Bronchial epithelial cell (primary cell): ENCODE measurements at regions not wholly inside any gene's neighbourhood (a gene's known extent, or its start where the extent isn't known, plus 50 kb on each side); places are given as distances from the start of the nearest gene placed in this dataset.

ENCODE experiments used
- DNase-seq: peaks from one replicate; pipeline ENCODE4 v3.0.0-alpha.2; 2010; ENCODE audit warnings: low read depth
- FAIRE-seq: peaks from 2 replicates; lab custom pipeline; 2011; peaks lifted over from hg19 to GRCh38; lab: Jason Lieb, UNC
- H3K27me3 ChIP-seq: 2 replicates; pipeline ENCODE4 v1.5.1; 2011; ENCODE audit warnings: low read length; ENCODE audit not compliant: control insufficient read depth, insufficient read depth
- H3K36me3 ChIP-seq: 2 replicates; pipeline ENCODE4 v1.5.1; 2011; ENCODE audit warnings: low read length; ENCODE audit not compliant: control insufficient read depth, insufficient read depth
- H3K4me3 ChIP-seq: 2 replicates; pipeline ENCODE4 v1.5.1; 2011; ENCODE audit warnings: mild to moderate bottlenecking, low read depth, low read length, control low read depth
- TF ChIP-seq, protein P1 (sequence below): IDR thresholded peaks from 2 replicates; pipeline ENCODE4 v1.5.1; 2011; ENCODE audit warnings: mild to moderate bottlenecking, moderate library complexity, low read length, control low read depth, inconsistent platforms; ENCODE audit not compliant: insufficient read depth, severe bottlenecking

GRCh38 chr1:95991787-95992520, 729.6 kb upstream of the PTBP2 start:
- TF ChIP-seq, protein P1, sequence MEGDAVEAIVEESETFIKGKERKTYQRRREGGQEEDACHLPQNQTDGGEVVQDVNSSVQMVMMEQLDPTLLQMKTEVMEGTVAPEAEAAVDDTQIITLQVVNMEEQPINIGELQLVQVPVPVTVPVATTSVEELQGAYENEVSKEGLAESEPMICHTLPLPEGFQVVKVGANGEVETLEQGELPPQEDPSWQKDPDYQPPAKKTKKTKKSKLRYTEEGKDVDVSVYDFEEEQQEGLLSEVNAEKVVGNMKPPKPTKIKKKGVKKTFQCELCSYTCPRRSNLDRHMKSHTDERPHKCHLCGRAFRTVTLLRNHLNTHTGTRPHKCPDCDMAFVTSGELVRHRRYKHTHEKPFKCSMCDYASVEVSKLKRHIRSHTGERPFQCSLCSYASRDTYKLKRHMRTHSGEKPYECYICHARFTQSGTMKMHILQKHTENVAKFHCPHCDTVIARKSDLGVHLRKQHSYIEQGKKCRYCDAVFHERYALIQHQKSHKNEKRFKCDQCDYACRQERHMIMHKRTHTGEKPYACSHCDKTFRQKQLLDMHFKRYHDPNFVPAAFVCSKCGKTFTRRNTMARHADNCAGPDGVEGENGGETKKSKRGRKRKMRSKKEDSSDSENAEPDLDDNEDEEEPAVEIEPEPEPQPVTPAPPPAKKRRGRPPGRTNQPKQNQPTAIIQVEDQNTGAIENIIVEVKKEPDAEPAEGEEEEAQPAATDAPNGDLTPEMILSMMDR = no peak
- FAIRE-seq (no peak), DNase-seq (peak; percentile 1)
- Histone ChIP-seq H3K27me3 (no peaks in the 10 kb centered on the region), H3K4me3 (no peak overlapping the region), H3K36me3 (no peaks in the 10 kb centered on the region)

- Histone ChIP-seq H3K36me3 (no peaks in the 10 kb centered on the region), H3K4me3 (no peak overlapping the region), H3K27me3 (no peaks in the 10 kb centered on the region)
- TF ChIP-seq, protein P1 = no peak
- no peak for FAIRE-seq
- DNase-seq = no peak
These were observed 726.9 kb upstream of the PTBP2 start for GRCh38 chr1:95994643-95995042.

DNA sequence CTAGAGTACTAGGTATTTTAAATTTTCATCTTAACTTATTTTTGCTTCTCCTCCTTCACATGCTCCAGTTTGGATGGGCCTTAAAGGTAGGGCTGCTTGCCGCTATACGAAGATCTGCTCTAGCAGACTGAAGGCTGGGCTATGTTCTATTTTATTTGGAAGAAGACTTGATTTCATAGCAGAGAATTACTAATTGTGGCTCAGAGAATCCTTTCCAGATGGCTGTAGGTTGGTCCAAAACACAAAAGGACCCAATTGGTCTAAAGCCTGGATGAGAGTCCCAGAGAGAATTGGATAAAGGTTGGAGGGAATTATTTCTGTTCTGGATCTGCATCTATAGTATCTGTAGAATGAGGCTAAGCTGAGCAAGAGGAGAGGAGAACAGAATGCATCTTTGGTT, 719.4 kb upstream of the PTBP2 start:
- FAIRE-seq (no peak), DNase-seq (no peak)
- Histone ChIP-seq H3K36me3 (no peaks in the 10 kb centered on the region), H3K4me3 (no peak overlapping the region), H3K27me3 (no peaks in the 10 kb centered on the region)
- TF ChIP-seq, protein P1 = no peak

DNA sequence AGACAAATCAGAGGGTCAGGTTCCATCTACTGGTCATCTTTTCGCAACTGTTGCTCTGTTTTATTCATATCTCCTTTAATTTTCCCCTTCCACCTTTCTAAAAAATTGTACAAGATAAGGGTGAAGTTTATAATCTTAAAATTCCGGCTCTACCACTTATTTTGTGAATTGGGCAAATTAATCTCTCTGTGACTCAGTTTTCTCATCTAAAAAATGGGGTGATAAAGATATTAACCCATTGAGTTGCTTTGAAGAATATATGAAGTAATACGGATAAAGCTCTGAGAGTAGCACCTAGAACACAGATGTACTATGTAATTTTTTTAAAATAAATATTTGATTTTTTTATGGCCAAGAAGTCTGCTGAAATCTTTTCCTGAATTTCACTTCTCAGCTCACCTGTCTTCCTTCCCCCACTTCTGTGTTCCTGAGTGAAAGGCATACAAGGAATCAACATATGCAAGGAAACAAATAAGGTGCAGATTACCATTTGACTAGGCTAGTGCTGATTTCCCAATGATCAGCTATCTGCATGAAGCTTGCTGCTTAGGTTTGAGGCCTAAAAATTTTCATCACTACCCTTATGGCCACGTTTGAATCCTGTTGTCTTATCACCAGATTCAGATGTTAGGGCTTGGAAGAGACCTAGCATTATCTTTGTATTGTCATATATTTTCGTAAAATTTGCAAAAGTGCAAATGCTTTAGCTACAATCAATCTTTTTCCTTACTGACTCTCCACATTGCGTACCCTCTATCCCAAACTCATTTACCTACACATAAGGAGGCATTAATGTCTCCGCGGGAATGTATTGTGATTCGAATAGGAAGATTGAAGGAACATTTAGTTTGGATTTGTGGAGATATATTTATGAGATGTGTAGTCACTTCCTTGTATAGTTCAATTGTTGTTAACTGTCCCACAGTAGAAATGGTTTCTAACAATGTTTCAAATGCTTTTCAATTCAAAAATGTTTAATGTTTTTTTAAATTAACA, 718.3 kb upstream of the PTBP2 start:
- H3K27me3 ChIP-seq = no peaks in the 10 kb centered on the region
- TF ChIP-seq, protein P1 = no peak
- no peak overlapping the region for H3K4me3 ChIP-seq
- no peak for FAIRE-seq
- no peak for DNase-seq
- no peaks in the 10 kb centered on the region for H3K36me3 ChIP-seq

DNA sequence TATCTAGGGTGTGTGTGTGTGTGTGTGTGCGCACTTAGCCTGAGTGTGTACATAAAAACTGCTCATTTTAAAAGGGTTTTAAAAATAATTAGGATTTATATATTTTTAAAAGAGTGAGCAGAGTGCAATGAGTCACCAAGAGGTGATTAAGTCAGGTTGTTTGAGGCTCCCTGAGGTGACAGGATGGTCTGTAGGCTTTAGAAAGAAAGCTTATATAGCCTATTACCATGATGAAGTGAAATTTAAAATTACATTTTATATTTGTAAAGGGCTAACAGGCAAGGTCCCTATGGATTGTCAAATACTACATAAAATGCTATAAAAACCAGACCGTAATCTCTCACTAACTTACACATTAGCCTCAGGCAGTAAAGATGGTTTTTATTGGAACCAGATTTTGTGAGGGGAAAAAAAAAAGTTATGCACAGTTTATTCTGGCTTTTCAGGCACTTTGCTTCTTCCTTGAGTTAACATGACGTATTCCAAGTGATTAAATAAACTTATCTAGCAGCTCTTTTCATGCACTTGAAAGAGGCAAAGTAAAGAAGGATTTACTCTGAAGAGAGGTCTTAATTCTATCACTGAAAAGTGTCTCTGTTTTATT, 711.7 kb upstream of the PTBP2 start:
- H3K4me3 ChIP-seq = no peak overlapping the region
- DNase-seq = no peak
- H3K36me3 ChIP-seq = no peaks in the 10 kb centered on the region
- no peak for FAIRE-seq
- TF ChIP-seq, protein P1 = no peak
- no peaks in the 10 kb centered on the region for H3K27me3 ChIP-seq
